NCI-H510A treated with DMSO at 0.1 percent for 48 hours (cell line): ENCODE measurements at regions not wholly inside any gene's neighbourhood (a gene's known extent, or its start where the extent isn't known, plus 50 kb on each side); places are given as distances from the start of the nearest gene placed in this dataset.

Experiments
- DNase-seq: peaks from one replicate; lab custom pipeline; 2025; lab: John Stamatoyannopoulos, UW

DNA sequence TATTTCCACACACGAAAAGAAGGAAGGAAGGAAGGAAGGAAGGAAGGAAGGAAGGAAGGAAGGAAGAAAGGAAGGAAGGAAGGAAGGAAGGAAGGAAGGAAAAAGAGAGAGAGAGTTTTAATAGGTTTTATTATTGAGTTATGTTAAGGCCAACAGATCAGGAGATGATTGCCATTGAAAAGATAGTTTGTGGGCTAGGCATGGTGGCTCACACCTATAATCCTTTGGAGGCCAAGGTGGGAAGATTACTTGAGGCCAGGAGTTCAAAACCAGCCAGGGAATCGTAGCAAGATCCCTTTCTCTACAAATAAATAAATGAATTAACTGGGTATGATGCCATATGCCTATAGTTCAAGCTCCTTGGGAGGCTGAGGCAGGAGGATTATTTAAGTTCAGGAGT is 877.2 kb downstream of the TLE4 start:
- DNase-seq = no peak

- no peak for DNase-seq
Observed at GRCh38 chr9:80447876-80448275, 876.1 kb downstream of the TLE4 start.

- DNase-seq = no peak
Observed at GRCh38 chr9:80440724-80441123, 869.0 kb downstream of the TLE4 start.

GRCh38 chr9:80437825-80438224 is 866.1 kb downstream of the TLE4 start:
- DNase-seq = no peak

GRCh38 chr9:80437091-80437640 is 865.4 kb downstream of the TLE4 start:
- no peak for DNase-seq

- no peak for DNase-seq
Observed at GRCh38 chr9:80435591-80435990, 863.8 kb downstream of the TLE4 start.

DNA sequence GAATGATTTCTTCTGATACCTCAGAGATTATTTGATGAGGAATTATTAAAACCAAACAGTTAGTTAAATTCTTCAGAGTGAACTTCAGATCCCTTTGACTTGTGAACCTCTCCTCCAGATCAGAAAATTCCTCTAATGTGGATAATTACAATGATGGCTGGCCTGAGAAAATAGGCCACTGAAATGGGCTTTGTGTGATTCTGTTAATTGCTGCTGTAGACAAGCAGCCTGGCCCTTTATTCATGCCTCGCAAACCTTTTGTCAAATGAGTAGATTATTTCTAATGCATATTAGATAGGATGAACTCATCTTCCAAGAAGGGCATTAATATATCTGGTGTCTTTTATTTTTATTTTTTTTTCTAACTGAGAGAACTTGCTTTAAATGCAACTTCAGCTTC is 855.2 kb downstream of the TLE4 start:
- DNase-seq = no peak

DNA sequence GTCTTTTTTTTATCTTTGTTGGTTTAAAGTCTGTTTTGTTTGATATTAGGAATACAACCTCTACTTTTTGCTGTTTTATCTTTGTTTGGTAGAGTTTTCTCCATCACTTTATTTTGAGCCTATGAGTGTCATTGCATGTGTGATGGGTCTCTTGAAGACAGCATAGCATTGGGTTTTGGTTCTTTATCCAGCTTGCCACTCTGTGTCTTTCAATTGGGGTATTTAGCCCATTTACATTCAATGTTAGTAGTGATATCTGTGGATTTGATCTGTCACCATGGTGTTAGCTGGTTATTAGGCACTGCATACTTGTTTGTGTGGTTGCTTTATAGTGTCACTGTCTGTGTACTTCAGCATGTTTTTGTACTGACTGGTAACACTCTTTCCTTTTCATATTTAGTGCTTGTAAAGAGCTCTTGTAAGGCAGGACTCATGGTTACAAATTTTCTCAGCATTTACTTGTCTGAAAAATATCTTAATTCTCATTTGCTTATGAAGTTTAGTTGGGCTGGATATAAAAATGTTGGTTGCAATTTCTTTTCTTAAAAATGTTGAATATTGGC is 845.5 kb downstream of the TLE4 start:
- no peak for DNase-seq

DNA sequence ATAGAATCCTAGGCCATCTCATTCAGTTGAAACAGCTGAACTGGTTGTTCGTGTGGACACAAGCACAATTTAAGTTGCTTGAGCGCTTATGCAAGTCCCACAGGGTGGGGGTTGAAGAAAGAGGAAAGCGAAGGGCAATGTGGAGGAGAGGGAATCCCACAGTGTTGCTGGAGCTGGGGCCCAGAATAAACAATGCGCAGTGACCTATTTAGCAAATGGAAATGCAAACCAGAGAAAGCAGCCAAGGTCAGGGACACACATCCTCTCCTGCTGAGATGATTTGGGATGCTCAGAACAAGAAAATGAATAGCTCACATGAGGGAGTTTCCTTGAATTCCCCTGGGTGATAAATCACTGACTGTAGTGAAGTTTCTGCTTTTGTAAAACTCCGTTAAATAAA is 838.3 kb downstream of the TLE4 start:
- DNase-seq = no peak

DNA sequence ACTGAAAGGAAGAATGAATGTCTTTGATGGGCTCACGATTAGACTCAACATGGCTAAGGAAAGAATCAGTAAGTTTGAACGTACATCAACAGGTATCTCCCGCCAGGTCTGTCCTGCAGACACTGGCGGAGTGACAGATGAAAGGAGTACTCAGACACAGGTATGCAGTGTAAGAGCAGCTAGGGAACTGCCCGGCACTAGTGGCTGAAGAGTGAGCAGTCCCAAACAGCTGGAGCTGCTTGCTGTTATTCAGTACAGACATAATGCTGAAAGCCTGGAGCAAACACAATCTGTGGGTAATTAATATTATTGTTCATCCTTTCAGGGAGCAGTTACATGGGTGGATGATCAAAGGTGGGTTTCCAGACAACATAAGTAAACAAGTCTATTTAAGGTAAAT is 835.5 kb downstream of the TLE4 start:
- no peak for DNase-seq

DNA sequence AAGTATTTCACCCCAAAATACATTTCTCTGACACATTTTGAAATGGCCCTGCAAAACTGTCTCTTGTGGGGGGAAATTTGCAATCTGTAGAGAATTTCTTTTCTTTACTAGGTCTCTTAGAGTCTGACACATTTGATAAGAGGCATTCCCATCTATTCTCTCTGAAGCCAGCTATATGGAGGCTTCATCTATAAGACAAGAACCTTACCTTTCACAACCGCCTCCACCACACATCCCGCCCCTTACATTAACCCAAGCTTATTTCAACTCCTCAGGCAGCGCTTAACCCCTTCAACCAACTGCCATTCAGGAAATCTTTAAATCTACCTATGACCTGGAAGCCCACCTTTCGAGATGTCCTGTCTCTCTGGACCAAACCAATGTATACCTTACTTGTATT is 829.5 kb downstream of the TLE4 start:
- DNase-seq = no peak

GRCh38 chr9:80400624-80401230 is 829.0 kb downstream of the TLE4 start:
- DNase-seq = no peak

DNA sequence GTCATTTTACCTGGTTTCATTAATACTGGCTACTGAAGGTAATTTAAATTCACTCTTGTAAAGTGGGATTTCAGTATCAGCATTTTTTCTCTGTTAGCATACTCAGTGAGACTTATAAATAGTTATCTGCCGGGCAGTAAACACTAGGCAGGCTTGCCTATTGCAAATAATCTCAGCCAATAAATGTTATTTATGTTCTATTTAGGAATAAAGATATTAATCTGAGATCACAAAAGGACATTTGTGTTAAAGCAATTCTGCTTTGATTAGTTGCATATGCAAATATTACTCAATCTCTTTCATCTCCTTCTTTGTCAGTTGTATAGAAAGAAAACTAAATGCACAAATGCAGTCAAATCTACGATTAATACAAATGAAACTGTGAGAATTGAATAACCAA is 827.8 kb downstream of the TLE4 start:
- DNase-seq = no peak

- peak; percentile 41 for DNase-seq
Observed at GRCh38 chr9:80387828-80388227, 816.1 kb downstream of the TLE4 start.

DNA sequence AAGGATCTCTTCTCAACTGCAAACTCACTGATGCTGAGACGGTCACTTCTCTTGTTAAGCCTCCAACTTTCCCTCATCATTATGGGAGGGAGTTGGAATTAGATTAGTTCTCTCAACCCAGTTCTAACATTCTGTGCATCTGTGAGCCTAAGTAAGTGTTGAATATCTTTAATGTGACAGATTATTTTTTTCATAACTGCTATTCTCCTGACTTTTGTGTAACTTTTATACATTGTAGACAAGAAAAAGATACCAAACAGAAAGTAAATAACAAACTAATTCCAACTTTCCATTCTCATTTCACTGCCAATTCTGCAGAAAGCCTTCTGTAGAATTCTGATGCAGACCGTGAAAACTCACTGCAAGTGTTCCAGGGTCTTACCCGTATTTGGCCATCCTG is 813.5 kb downstream of the TLE4 start:
- DNase-seq = no peak

DNA sequence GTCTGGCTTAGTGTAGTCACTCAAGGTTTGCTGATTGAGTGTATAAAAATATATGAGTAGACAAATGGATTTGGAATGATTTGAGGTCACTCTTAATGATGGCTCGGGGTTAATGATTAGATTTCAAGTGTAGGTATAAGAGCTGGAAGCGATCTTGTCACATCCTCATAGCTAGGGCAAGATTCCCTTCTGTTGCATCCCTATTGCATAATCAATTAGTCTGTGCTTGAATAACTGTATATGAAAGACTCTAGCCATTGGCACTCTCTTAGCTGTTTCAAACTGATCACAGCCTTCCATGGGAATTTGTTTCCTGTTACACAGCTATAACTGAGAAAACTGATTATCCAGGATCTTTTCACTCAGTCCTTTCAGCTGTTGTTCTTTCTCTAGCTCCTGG is 811.6 kb downstream of the TLE4 start:
- no peak for DNase-seq

DNA sequence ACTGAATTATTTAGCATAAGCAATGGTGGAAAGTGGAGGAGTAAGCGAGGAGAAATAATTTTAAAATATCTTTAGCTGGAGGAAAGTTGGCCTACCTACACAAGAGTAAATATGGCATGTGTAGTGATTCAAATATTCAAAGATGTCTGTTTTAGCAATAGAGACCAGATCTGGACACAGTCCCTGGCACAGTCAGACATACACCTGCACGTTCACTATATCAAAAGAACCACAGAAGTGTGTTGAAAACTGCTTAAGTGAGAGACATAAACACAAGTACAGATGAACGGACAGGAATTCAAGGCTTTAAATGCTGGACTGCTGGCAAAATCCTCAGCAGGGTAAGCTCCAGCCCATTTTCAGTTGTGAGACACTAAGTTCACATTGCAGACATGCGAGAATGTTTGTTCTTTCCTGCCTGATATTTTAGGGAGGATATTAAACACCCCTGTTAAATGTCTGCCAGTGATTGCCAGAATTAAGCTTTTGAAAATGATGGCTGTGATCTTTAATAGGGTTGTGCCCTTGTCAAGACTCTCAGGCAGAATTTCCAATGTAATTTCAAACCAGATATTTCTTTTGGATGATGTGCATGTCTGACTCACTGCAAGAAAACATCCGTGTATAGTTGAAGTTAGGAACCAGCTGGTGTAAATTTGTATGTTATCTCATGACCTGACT is 810.6 kb downstream of the TLE4 start:
- no peak for DNase-seq

DNA sequence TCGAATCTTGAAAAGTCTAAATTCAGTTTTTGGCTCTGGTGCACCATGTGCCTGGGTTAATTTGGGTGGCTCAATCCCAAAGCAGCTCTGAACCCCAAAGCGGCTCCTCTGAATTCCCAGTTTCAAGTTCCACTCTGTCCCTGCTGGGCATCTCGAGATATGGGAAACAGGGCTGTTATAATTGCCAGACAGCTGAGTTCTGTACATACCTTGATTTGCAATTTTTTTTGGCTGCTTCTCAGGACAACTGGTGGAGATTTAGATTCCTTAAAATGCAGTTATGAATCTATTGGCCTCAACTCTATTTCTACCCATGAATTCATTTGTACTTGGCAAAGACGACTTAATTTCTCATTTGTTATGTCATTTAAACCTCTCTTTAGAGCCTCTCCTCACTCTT is 808.5 kb downstream of the TLE4 start:
- DNase-seq = no peak

DNA sequence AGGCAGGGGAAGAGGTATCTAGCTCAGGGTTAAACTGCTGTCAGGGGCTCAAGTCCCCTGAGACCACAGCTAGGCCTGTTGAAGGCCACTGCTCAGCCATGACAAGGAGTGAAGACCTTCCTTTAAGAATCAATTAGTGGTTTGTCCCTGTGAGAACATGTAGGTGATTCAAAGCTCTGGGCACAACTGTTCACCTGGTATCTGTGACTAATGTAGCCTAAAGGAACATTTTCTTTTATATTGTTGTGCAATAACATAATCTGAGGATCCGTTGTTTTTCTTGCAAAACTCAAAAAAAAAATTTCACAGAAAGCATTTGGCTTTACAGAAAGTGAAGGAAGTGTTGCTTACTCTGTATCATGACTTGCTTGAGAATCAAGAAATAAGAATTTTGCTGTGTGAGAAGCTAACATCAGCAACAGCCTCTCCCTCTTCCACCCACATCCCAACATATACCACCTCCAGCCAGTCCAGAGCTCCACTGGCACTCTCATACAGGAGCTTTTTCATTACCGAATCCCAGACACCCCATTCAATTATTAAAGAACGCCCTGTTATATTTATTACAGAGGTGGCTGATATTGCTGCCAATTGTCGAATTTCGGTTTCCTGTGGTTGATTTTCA is 807.0 kb downstream of the TLE4 start:
- no peak for DNase-seq

DNA sequence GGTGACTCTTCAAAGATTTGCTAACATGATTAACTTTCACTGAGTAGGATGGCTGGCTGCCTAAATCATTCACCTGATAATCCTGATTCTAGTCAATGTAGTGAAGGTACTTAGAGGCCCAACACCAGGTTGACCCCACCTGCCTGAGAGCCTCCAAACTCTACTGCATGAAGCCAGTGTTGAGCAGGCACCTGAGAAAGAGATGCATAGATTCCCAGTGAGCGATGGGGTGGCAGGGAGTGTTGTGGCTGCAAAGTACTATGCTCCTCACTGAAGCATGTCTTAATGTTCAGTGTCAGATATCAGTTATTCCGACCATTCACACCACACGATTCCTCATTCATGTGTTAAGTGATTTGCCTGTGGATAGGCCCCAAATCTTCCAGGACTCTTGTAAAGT is 804.4 kb downstream of the TLE4 start:
- no peak for DNase-seq

DNA sequence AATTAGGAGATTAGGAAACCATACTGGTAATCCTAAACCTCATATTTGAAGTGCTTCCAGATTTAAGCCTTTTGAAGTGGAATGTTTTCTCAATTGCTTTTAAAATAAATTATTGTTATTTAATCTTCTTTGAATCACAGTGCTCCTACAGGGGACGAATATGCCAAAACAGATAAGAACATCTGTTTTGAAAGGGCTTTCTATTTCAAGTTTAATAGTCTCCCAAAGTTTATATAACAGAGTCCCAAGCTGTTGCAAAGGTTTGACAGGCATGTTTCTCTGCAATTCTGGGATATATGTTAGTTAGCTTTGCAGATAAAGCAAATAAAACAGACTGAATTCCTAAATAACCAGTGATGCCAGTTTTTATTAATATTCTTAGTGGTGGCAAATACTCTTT is 803.7 kb downstream of the TLE4 start:
- DNase-seq = no peak

GRCh38 chr9:80369641-80370040 is 797.9 kb downstream of the TLE4 start:
- DNase-seq = no peak

DNA sequence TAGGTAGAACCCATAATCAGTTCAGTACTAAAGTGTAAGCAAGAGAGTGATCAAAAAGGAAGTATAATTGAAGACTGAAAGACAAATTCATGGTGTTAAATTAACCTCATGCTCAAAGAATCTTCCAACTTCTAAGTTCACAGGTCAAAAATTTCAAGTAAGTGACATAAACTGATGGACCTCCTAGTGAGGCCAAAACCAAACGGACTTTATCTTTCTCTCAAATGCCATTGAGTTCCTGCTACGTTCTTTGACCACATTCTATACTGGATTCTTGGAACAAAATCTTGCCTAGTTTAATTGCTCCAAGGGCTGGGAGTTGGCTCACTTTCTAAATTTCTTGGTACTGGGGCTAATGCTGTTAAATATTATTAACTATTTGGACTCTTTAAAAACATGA is 794.9 kb downstream of the TLE4 start:
- no peak for DNase-seq
